ENCODE measurements at regions not wholly inside any gene's neighbourhood (a gene's known extent, or its start where the extent isn't known, plus 50 kb on each side); places are given as distances from the start of the nearest gene placed in this dataset.

DNA sequence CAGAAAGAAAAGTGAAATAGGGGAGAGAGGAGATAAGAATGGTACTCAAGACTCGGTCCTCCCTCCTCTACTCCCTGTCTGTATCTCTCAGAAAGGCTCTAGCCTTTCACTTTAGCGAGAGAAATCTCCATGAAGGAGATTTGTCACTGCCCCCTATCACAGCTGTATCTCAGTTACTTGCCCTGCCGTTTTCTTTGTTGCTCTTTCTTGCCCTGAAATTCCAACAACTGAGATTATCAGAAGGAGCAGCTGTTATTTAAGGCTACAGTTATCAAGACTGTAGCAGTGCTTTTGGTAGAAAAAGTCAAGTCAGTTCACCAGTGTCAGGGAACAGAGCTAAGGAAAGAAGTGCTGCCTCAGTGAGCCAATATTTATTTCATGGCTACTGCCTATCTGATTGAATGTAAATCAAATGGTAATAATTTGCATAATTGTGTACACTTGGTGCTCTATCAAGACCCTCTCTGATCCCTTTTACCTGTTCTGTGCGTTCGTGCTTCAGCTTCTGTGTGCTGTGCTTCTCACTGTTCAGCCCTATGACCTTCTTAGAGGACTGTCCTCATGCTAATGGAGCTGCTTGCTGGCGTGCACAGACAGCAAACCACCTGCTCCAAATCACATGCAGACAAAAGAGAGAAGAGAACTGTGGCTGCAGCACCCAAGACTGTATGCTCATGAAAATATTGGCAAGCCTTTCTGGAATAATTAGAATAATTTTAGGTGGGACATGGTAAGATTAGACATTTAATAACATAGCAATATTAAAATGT, 180.2 kb upstream of the FAM3C start:
- intact Hi-C loops (cut with DNase I) = no loop called here
- no peak for DNase-seq

- intact Hi-C loops (cut with DNase I) = no loop called here
- no peak for DNase-seq
Observed at GRCh38 chr7:121575194-121575765, 179.2 kb upstream of the FAM3C start.

DNA sequence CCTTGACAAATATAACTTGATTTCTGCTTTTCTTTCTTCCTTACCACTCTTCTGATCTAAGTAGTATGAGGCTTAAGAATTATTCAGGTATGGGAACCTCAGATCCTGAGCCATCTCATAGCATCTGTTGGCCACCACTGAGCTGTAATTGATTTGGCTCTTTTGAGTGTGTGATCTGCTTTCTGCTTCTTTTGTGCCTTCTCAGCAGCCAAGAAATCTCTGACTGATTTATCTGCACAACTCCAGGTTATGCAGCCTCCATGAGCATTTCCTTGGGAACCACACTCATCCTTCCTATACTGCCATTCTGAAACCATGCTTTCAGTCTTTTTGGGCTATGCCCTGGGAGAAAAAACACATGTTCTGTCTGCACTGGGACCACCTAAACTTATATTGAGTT, 178.0 kb upstream of the FAM3C start:
- no peak for DNase-seq
- intact Hi-C loops (cut with DNase I) = no loop called here

DNA sequence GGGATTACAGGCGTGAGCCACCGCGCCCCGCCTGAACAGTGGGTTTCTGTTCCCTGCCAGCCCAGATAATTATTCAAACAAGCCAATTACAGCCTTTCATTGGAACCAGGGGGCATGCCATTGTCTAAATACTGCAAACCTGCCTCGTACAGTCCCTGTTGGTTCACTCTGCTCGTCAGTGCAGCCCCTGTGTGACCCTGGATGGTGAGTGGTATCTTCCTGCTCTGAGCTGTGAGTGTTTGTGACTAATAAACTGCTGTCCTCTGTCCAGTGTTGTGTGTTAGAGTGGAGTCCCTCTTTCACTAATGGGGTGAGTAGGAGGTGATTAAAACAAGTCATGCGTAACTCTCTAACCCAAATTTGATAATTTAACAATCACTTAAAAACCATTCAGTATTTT, 176.5 kb upstream of the FAM3C start:
- intact Hi-C loops (cut with DNase I) = no loop called here
- no peak for DNase-seq

DNA sequence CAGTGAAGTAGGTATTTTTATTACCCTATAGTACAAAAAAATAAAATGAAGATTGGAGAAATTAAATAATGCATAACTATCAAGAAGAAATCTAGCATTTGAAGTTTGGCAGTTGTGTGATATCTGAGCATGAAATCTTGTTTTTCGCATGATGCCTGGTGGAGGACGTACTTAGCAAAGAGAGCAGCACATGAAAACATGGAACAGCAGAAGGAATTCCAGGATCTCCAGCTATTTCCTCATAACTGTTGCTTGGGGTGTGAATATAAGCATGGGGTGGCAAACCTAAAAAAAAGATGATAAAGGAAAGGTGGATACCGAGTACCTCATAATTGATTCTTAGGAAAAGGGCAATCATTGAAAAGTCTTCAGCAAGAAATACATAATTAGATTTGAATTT, 174.3 kb upstream of the FAM3C start:
- DNase-seq = no peak
- intact Hi-C loops (cut with DNase I) = no loop called here

DNA sequence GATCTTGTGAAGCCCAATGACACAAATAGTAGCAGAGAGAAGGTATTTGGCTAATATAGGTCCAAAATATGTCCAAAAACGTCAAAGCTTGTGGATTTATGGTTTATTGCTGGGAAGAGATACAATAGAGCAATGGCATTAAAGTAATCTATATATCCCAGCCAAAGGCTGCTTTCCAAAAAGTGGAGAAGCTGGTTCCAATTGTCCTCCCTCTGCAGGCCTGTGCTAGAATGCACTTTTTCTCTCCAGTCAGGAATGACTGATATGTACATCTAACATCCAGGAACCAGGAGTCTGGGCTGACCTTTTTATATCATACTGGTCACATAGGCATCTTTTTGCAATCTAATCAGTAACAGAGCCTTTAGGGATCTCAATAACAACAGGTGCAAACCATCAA, 167.1 kb upstream of the FAM3C start:
- no peak for DNase-seq
- intact Hi-C loops (cut with DNase I) = no loop called here

- no peak for DNase-seq
Observed at GRCh38 chr7:121562259-121562658, 166.2 kb upstream of the FAM3C start.

DNA sequence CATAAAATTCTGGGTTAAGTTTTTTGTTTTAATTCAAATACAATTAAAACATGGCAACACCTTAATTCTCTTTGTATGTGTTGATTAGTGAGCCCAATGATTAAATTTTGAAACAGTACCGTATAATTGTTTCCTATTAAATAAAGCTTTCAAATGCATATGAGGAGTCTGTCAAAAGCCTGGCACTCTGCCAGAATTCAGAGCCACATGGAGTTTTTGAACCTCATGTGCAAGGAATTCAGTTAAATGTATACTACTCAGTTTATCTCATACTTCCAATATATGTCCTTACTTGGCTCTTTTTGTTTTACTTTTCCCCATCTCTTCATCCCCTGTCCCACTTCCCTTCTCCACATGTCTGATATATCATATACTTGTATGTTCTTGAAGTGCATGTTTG, 165.6 kb upstream of the FAM3C start:
- intact Hi-C loops (cut with DNase I) = no loop called here
- no peak for DNase-seq

More at GRCh38 chr7:121562259-121562658, 166.2 kb upstream of the FAM3C start:
- intact Hi-C loops (cut with DNase I) = no loop called here

GRCh38 chr7:121560267-121560990, 164.3 kb upstream of the FAM3C start:
- DNase-seq = no peak
- intact Hi-C loops (cut with DNase I) = no loop called here

- DNase-seq = no peak
- intact Hi-C loops (cut with DNase I) = no loop called here
Observed at GRCh38 chr7:121558288-121558687, 162.2 kb upstream of the FAM3C start.

DNA sequence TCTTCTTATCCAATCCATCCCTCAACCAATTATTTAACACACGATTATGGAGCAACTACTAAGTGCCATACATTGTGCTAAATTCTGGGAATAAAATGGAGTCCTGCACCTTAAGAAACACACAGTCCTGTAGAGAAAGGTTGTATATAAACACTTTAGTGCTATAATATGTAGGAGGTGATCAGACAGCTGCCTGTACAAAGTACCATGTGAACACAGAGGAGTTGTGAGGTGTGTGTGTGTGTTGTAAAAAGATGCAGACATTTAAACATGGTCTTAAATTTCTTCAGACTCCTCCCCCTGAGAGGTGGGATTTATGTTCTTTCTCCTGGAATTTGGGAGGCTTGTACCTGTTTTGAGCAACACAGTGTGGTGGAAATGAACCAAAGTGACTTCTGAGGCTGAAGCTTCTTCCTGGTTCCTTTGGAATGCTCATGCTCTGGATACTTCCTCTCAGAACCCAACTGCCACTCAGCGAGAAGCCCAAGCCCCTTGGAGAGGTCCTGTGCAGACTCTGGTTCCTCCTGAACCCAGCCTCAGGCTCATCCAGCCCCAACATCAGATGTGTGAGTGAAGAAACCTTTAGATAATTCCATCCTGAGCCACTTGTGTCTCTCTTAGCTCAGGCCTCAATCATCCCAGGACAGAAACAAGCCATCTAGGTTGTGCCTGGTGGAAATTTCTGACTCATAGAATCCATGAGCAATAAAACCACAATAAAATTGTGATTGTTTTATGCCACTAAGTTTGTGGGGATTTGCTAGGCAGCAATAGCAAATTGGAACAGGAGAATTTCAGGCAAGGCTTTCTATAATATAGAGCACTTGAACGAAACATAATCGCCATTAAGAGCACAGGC, 161.2 kb upstream of the FAM3C start:
- DNase-seq = no peak
- intact Hi-C loops (cut with DNase I) = no loop called here

DNA sequence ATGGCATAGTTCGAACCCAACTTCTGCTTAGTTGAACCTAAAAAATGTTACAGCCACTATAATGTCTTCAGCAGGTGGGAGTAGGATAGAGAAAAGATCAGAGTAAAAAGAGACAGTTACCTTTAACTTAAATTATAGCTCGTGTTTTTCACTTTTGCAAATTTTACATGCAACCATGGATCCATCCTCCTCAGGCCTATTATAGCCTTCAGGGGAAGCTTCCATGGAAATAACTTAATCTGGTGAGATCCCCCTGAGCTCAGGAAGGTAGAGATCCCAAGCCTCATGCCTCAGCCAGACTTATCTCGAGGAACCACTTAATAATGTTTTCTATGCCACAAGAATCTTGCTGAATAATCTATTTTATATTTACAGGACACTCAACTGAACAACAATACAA, 159.4 kb upstream of the FAM3C start:
- DNase-seq = no peak
- intact Hi-C loops (cut with DNase I) = no loop called here

GRCh38 chr7:121547544-121548092, 151.5 kb upstream of the FAM3C start:
- DNase-seq = no peak

DNA sequence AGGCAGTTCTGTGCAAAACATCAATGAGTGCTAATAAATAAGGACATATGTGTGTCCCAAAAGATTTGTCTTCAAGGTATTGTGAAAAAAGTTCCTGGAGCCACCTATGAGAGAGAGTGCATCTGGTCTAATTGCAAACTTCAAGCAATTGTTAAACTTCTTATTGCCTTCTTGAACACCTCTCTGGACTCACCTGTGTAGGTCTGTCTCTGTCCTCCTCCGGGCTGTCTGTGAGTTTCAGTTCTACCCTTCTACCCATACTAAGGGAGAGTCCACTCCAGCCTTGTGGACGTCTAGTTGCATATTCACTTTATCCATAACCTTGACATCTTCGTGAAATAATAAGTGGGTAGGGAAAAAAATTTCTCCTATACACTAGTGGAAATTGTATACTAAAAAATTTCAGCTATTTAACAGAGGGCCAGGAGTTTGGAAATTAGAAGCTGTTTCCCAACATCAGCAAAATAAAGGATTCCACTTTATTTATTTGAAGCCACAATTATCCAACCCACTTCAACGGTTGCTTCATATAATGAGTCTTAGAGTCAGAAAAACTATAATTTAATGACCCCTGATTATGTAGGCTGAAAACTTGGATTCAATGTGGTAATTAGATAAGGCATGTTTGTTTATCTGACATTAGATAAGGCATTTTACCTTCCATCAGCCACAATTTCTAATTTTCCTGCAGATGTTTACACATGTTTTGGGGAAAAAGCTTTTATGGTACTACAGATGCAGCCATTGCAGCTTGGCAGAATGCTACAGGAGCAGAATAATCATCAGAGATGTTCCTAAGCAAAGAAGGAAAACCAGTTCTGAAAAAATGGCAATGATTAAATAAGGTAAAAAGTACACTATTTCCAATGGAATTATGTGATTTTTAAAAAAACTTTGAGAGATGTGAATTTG, 150.8 kb upstream of the FAM3C start:
- intact Hi-C loops (cut with DNase I) = loop anchor here (1.0 to 5.0 kb wide), 2 partner anchors 180 to 420 kb away; no protein-coding TSS in a partner anchor
- DNase-seq = no peak

More at GRCh38 chr7:121547544-121548092, 151.5 kb upstream of the FAM3C start:
- intact Hi-C loops (cut with DNase I) = loop anchor here (1.0 to 5.0 kb wide), 2 partner anchors 180 to 420 kb away; no protein-coding TSS in a partner anchor

DNA sequence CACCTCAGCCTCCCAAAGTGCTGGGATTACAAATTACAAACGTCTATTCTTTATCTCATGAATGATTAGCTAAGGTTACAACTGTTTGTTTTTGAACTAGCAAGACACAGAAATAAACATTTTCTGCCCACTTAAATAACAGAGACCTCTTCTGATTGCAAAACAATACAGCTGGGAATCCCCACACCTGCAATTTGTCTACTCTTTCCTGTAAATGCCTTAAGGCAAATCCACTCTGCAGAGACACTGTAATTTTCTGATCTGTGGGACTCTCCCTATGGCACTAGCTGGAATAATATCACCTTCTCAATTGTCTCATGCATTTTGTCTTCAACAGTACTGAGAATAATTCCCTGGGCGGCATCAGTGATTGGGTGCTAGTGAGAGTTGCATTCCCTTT, 149.3 kb upstream of the FAM3C start:
- no peak for DNase-seq
- intact Hi-C loops (cut with DNase I) = loop anchor here (5.0 kb wide), 1 partner anchor 418 kb away; no protein-coding TSS in a partner anchor

DNA sequence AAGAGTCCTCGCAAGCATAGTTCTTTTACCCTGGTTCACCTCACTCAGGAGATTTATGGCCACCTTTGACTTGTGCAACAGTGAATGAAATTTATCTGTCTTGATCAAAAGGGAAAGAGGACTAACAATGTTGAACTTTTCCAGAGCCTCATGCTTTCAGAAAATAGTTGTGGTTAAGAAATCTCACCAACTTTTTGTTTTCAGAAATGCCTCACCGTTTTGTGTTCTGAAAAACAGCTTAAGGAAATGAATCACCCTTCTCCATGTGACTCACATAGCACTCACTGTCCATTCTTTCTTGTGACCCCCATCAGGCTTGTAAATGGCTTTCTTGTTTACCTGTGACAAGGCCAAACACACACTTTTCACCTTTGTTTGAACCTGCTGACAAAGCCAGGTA, 148.6 kb upstream of the FAM3C start:
- no peak for DNase-seq
- intact Hi-C loops (cut with DNase I) = loop anchor here (5.0 kb wide), 1 partner anchor 417 kb away; no protein-coding TSS in a partner anchor

DNA sequence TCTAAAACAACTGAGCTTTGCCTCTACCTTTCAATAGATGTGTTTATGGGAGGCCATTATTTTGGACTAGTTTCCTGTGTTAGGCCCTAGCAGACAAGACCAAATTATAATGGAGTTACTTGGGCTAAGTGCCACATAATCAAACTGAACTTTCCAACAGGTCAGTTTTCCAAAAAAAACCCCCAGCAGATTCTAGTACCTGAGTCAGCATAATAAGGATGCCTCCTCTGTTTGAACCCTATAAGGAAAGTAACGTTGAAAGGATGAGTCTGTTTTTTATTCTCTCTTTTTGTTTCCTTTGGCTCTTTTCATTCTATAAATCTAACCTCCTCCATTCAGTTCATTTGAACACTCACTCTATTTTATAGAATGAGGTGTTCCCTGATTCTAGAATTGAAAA, 148.1 kb upstream of the FAM3C start:
- intact Hi-C loops (cut with DNase I) = no loop called here
- DNase-seq = no peak

DNA sequence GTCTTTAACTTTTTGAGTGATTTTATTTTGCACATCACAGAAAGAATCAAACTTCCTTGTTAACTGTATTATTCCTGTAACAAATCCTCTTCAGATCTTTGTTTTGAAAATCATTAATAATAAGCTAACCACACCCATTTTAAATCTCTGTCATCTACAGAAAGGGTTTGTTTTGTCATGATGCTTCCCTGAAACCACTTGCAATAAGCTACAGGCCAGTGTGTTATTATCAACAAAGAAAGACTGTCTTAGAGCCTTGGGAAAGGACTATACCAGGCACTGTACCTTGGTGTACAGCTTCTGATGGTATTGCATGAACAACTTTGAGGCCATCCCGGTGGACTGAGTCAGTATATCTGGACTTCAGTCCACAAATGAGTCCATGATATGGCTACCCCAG, 145.3 kb upstream of the FAM3C start:
- intact Hi-C loops (cut with DNase I) = no loop called here
- DNase-seq = no peak

GRCh38 chr7:121540138-121540537, 144.0 kb upstream of the FAM3C start:
- intact Hi-C loops (cut with DNase I) = no loop called here
- DNase-seq = no peak

Data from posterior cingulate gyrus (tissue), 11 donors.